ENCODE measurements at regions not wholly inside any gene's neighbourhood (a gene's known extent, or its start where the extent isn't known, plus 50 kb on each side); places are given as distances from the start of the nearest gene placed in this dataset.
"Not testable (repeated sequence)": the region's sequence is repeated elsewhere in the genome, so short reads cannot be mapped to it uniquely, and the experiment has no call there.

DNA sequence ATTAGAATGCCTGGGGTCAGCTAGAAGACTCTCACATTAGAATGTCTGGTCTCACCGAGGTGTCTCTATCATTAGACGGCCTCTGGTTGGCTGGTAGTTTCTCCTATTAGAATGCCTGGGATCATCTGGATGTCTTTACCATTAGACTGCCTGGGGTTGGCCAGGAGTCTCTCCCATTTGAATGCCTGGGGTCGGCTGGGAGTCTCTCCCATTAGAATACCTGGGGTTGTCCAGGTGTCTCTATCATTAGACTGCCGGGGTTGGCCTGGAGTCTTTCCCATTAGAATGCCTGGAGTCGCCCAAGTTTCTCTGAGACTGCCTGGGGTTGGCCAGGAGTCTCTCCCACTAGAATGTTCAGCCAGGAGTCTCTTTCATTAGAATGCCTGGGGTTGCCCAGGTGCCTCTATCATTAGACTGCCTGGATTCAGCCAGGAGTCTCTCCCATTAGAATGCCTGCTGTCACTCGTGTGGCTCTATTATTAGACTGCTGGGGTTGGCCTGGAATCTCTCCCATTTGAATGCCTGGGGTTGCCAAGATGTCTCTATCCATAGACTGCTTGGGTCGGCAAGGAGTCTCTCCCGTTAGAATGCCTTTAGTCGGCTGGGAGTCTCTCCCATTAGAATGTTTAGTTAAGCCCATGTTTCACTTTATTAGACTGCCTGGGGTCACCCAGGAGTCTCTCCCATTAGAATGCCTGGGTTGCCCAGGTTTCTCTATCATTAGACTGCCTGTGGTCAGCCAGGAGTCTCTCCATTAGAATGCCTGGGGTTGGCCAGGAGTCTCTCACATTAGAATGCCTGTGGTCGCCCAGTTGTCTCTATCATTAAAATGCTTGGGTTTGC, 1467.8 kb downstream of the UQCRFS1 start:
- DNase-seq: no peak

DNA sequence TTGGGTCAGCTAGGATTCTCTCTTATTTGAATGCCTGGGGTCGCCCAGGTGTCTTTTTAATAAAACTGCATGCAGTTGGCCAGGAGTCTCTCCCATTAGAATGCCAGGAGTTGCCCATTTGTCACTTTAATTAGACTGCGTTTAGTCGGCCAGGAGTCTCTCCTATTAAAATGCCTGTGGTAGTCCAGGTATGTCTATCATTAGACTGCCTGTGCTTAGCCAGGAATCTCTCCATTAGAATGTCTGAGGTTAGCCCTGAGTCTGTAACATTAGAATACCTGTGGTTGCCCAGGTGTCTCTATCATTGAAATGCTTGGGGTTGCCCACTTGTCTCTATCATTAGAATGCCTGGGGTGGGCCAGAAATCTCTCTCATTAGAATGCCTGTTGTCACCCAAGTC, 1470.9 kb downstream of the UQCRFS1 start:
- DNase-seq: no peak

- no peak for DNase-seq
Measured at GRCh38 chr19:27741236-27741635, 1471.7 kb downstream of the UQCRFS1 start.

DNA sequence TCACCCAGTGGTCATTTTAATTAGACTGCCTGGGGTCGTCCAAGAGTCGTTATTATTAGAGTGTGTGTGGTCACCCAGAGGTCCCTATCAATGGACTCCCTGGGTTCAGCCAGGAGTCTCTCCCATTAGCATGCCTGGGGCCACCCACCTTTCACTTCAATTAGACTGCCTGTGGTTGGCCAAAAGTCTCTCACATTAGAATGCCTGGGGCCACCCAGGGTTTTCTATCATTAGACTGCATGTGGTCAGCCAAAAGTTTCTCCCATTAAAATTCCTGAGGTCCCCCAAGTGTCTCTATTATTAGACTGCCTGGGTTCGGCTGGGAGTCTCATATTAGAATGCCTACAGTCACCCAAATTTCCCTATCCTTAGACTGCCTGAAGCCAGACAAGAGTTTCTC, 1472.6 kb downstream of the UQCRFS1 start:
- DNase-seq: no peak

DNA sequence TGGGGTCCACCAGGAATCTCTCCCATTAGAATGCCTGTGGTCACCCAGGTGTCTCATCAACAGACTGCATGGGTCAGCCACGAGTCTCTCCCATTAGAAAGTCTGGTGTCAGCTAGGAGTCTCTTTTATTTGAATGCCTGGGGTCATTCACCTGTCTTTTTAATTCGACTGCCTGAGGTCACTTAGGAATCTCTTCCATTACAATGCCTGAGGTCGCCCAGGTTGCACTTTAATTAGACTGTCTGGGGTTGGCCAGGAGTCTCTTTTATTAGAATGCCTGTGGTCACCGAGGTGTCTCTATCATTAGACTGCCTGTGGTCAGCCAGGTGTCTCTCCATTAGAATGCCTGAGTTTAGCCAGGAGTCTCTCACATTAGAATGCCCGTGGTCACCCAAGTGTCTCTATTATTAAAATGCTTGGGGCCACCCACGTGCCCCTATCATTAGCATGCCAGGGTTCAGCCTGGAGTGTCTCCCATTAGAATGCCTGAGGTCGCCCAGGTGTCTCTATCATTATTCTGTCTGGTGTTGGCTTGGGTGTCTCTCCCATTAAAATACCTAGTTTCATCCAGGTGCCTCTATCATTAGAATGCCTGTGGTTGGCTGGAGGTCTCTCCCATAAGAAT, 1474.3 kb downstream of the UQCRFS1 start:
- no peak for DNase-seq

DNA sequence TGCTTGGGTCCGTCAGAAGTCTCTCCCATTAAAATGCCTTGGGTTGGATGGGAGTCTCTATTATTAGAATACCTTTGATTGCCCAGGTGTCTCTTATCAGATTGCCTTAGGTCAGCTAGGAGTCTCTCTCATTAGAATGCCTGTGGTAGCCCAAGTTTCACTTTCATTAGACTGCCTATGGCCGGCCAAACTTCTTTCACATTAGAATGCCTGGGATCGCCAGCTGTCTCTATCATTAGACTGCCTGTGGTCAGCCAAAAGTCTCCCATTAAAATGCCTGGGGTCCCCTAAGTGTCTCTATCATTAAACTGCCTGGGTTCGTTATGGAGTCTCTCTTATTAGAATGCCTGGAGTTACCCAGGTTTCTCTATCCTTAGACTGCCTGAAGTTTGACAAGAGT, 1476.7 kb downstream of the UQCRFS1 start:
- no peak for DNase-seq

DNA sequence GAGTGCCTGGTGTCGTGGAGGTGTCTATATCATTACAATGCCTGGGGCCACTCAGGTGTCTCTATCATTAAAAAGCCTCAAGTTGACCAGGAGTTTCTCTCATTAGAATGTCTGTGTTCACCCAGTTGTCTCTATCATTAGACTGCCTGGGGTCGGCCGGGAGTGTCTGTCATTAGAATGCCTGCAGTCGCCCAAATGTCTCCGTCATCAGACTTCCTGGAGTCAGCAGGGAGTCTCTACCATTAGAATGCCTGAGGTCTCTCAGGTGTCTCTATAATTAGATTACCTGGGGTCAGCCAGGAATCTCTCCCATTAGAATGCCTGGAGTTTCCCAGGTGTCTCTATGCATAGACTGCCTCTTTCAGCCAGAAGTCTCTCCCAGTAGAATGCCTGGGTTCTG, 1477.6 kb downstream of the UQCRFS1 start:
- no peak for DNase-seq

GRCh38 chr19:27734496-27735220, 1478.3 kb downstream of the UQCRFS1 start:
- DNase-seq: no peak

GRCh38 chr19:27733551-27734266, 1479.2 kb downstream of the UQCRFS1 start:
- no peak for DNase-seq

GRCh38 chr19:27729332-27729731, 1483.6 kb downstream of the UQCRFS1 start:
- DNase-seq: no peak

DNA sequence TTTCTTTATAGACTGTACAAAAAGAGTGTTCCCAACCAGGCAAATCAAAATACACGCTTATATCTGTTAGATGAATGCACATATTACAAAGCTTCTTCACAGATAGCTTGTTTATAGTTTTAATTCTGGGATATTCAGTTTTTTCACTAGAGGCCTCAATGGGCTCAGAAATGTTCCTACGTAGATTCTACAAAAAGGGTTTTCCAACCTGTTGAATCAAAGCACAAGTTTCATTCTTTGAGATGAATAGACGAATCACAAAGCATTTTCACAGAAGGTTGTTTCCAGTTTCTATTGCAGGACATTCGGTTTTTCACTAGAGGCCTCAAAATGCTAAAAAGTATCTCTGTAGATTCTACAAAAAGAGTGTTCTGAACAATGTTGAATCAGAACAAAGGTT, 1490.3 kb downstream of the UQCRFS1 start:
- no peak for DNase-seq

- no peak for DNase-seq
Measured at GRCh38 chr19:27720155-27720554, 1492.8 kb downstream of the UQCRFS1 start.

GRCh38 chr19:27719034-27719433, 1493.9 kb downstream of the UQCRFS1 start:
- DNase-seq: no peak

GRCh38 chr19:27718234-27718633, 1494.7 kb downstream of the UQCRFS1 start:
- DNase-seq: no peak

GRCh38 chr19:27717825-27718224, 1495.1 kb downstream of the UQCRFS1 start:
- DNase-seq: no peak

DNA sequence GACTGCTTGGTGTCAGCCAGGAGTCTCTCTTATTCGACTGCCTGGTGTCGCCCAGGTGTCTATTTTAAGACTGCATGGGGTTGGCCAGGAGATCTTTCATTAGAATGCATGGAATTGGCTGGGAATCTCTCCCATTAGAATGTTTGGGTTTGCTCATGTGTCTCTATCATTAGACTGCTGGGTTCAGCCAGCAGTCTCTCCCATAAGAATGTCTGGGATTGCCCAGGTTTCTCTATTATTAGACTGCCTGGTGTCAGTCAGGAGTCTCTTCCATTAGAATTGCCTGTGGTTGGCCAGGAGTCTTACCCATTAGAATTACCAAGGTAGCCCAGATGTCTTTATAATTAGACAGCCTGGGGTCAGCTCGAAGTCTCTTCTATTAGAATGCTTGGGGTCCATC, 1496.0 kb downstream of the UQCRFS1 start:
- no peak for DNase-seq

- no peak for DNase-seq
Measured at GRCh38 chr19:27714857-27715256, 1498.1 kb downstream of the UQCRFS1 start.

DNA sequence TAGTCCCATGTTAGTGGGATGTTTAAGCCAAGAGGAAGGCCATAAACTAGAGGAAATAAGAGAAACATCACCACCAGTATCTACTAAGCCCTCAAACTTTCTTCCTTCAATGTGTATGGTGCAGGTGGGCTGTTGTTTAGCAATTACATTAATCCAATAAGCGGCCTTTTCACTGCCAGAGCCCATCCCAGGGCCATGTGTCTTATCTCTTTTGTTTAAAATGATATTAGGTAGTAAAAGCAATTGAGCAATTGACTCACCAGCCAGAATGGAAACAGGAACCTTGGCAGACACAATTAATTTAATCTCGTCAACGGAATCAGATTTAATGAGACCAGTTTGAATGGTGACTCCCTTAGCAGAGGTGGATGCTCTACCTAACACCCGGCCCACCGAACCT, 1503.5 kb downstream of the UQCRFS1 start:
- DNase-seq: no peak

DNA sequence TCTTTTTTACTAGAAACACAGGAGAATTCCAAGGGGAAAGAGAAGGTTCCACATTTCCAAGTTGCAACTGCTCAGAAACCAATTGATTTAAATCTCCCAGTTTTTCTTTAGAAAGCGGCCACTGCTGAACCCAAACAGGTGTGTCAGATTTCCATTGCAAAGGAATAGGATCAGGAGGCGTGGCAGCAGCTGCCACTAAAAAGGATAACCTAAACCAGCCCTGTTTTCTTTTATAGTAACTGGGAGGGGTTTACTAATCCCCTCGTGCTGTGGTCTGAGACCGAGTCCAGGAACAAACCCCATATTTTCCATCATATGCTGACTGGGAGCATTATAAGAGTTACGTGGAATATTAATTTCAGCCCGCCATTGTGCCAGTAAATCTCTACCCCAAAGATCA, 1504.0 kb downstream of the UQCRFS1 start:
- not testable (repeated sequence) for DNase-seq

DNA sequence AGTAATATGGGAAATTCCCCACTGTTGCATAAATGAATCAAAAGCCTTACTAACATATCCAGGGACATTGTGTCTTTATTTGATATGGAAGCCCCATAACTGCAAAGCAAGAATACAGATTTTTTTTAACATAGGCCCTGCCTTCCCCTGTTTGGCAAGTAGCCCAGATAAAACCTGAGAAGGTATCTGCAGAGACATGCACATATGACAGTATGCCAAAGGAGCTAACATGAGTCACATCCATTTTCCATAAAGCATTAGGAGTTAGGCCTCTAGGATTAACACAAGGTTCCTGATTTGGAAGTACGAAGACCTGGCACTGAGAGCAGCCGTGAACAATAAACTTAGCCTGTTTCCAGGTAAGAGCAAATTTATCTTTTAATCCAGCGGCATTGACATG, 1505.9 kb downstream of the UQCRFS1 start:
- DNase-seq: not testable (repeated sequence)

- DNase-seq: no peak
Measured at GRCh38 chr19:27705896-27706295, 1507.1 kb downstream of the UQCRFS1 start.

- DNase-seq: no peak
Measured at GRCh38 chr19:27694361-27695055, 1518.4 kb downstream of the UQCRFS1 start.

GRCh38 chr19:27691991-27692390, 1521.0 kb downstream of the UQCRFS1 start:
- DNase-seq: no peak

Data from AML-193 (cell line).